Activated CD4-positive, alpha-beta T cell treated with anti-CD3 and anti-CD28 coated beads, Interleukin-10, Interleukin-2, amounts not matched to agents 100 ng/mL and 50 ng/mL, durations not matched to agents 16 hours and 8 hours (primary cell): ENCODE measurements at regions not wholly inside any gene's neighbourhood (a gene's known extent, or its start where the extent isn't known, plus 50 kb on each side); places are given as distances from the start of the nearest gene placed in this dataset.

Source experiments
- DNase-seq: peaks from one replicate; pipeline ENCODE4 v3.0.0-alpha.2; 2020

- DNase-seq, result no peak
Measured at GRCh38 chr2:128838244-128838643, 519.6 kb upstream of the HS6ST1 start.

GRCh38 chr2:128841803-128842202 is 523.1 kb upstream of the HS6ST1 start:
- no peak for DNase-seq

GRCh38 chr2:128867311-128867710 is 548.6 kb upstream of the HS6ST1 start:
- no peak for DNase-seq

- DNase-seq, result no peak
Measured at GRCh38 chr2:128867936-128868636, 549.4 kb upstream of the HS6ST1 start.

GRCh38 chr2:128868686-128869551 is 550.3 kb upstream of the HS6ST1 start:
- no peak for DNase-seq

- DNase-seq, result no peak
Measured at GRCh38 chr2:128874608-128875007, 555.9 kb upstream of the HS6ST1 start.

GRCh38 chr2:128876986-128877983 is 558.6 kb upstream of the HS6ST1 start:
- DNase-seq, result no peak

- no peak for DNase-seq
Measured at GRCh38 chr2:128879161-128879560, 560.5 kb upstream of the HS6ST1 start.

- no peak for DNase-seq
Measured at GRCh38 chr2:128894896-128895295, 576.2 kb upstream of the HS6ST1 start.

- no peak for DNase-seq
Measured at GRCh38 chr2:128901572-128902391, 583.1 kb upstream of the HS6ST1 start.

- no peak for DNase-seq
Measured at GRCh38 chr2:128903637-128904036, 585.0 kb upstream of the HS6ST1 start.

GRCh38 chr2:128911276-128911675 is 592.6 kb upstream of the HS6ST1 start:
- DNase-seq, result no peak

- DNase-seq, result no peak
Measured at GRCh38 chr2:128914320-128914719, 595.7 kb upstream of the HS6ST1 start.

GRCh38 chr2:128921751-128922150 is 603.1 kb upstream of the HS6ST1 start:
- DNase-seq, result no peak

- DNase-seq, result no peak
Measured at GRCh38 chr2:128922154-128922553, 603.5 kb upstream of the HS6ST1 start.

- DNase-seq, result no peak
Measured at GRCh38 chr2:128925631-128926030, 607.0 kb upstream of the HS6ST1 start.

GRCh38 chr2:128930101-128930500 is 611.4 kb upstream of the HS6ST1 start:
- DNase-seq, result no peak

GRCh38 chr2:128940378-128940777 is 621.7 kb upstream of the HS6ST1 start:
- DNase-seq, result no peak

GRCh38 chr2:128941751-128942150 is 623.1 kb upstream of the HS6ST1 start:
- DNase-seq, result no peak

- no peak for DNase-seq
Measured at GRCh38 chr2:128949360-128949759, 630.7 kb upstream of the HS6ST1 start.

- no peak for DNase-seq
Measured at GRCh38 chr2:128950758-128951157, 632.1 kb upstream of the HS6ST1 start.

GRCh38 chr2:128958241-128958640 is 639.6 kb upstream of the HS6ST1 start:
- DNase-seq, result no peak
